ENCODE measurements at regions not wholly inside any gene's neighbourhood (a gene's known extent, or its start where the extent isn't known, plus 50 kb on each side); places are given as distances from the start of the nearest gene placed in this dataset.

- Mint-ChIP-seq H3K27ac (no peak overlapping the region), H3K27me3 (no peaks in the 10 kb centered on the region), H3K4me3 (no peak overlapping the region), H3K9me3 (ENCODE audit: low read depth) (peaks cover 11% of the 10 kb centered on the region), H3K4me1 (ENCODE audit: low read depth) (no peaks in the 10 kb centered on the region), H3K36me3 (no peaks in the 10 kb centered on the region)
These were observed 235.1 kb upstream of the RBFOX1 start for GRCh38 chr16:7097518-7097917.

- H3K36me3 Mint-ChIP-seq: no peaks in the 10 kb centered on the region
- H3K4me3 Mint-ChIP-seq: no peak overlapping the region
- peaks cover 5% of the 10 kb centered on the region for H3K9me3 Mint-ChIP-seq (ENCODE audit: low read depth)
- no peak overlapping the region for H3K27ac Mint-ChIP-seq
- H3K4me1 Mint-ChIP-seq (ENCODE audit: low read depth): no peaks in the 10 kb centered on the region
- H3K27me3 Mint-ChIP-seq: no peaks in the 10 kb centered on the region
These were observed 239.1 kb upstream of the RBFOX1 start for GRCh38 chr16:7093511-7093910.

GRCh38 chr16:7090628-7091115 lies 242.0 kb upstream of the RBFOX1 start:
- Mint-ChIP-seq H3K27ac (no peak overlapping the region), H3K4me1 (ENCODE audit: low read depth) (no peaks in the 10 kb centered on the region), H3K27me3 (no peaks in the 10 kb centered on the region), H3K9me3 (ENCODE audit: low read depth) (no peaks in the 10 kb centered on the region), H3K36me3 (no peaks in the 10 kb centered on the region), H3K4me3 (no peak overlapping the region)

GRCh38 chr16:7089751-7090150 lies 242.9 kb upstream of the RBFOX1 start:
- Mint-ChIP-seq H3K4me1 (ENCODE audit: low read depth) (no peaks in the 10 kb centered on the region), H3K36me3 (no peaks in the 10 kb centered on the region), H3K27me3 (no peaks in the 10 kb centered on the region), H3K27ac (no peak overlapping the region), H3K4me3 (no peak overlapping the region), H3K9me3 (ENCODE audit: low read depth) (no peaks in the 10 kb centered on the region)

- no peaks in the 10 kb centered on the region for H3K36me3 Mint-ChIP-seq
These were observed 243.9 kb upstream of the RBFOX1 start for GRCh38 chr16:7088711-7089110.

GRCh38 chr16:7086822-7087616 lies 245.6 kb upstream of the RBFOX1 start:
- Mint-ChIP-seq H3K9me3 (ENCODE audit: low read depth) (no peaks in the 10 kb centered on the region), H3K36me3 (no peaks in the 10 kb centered on the region), H3K4me1 (ENCODE audit: low read depth) (no peaks in the 10 kb centered on the region), H3K4me3 (no peak overlapping the region), H3K27me3 (no peaks in the 10 kb centered on the region), H3K27ac (no peak overlapping the region)

More at GRCh38 chr16:7088711-7089110, 243.9 kb upstream of the RBFOX1 start:
- Mint-ChIP-seq H3K27ac (no peak overlapping the region), H3K4me3 (no peak overlapping the region), H3K9me3 (ENCODE audit: low read depth) (no peaks in the 10 kb centered on the region), H3K4me1 (ENCODE audit: low read depth) (no peaks in the 10 kb centered on the region), H3K27me3 (no peaks in the 10 kb centered on the region)

GRCh38 chr16:7085776-7086175 lies 246.9 kb upstream of the RBFOX1 start:
- H3K36me3 Mint-ChIP-seq: no peaks in the 10 kb centered on the region
- peaks cover under 1% of the 10 kb centered on the region for H3K9me3 Mint-ChIP-seq (ENCODE audit: low read depth)
- no peaks in the 10 kb centered on the region for H3K4me1 Mint-ChIP-seq (ENCODE audit: low read depth)
- H3K27ac Mint-ChIP-seq: no peak overlapping the region
- no peak overlapping the region for H3K4me3 Mint-ChIP-seq
- H3K27me3 Mint-ChIP-seq: no peaks in the 10 kb centered on the region

GRCh38 chr16:7083096-7083495 lies 249.5 kb upstream of the RBFOX1 start:
- Mint-ChIP-seq H3K27me3 (no peaks in the 10 kb centered on the region), H3K4me3 (no peak overlapping the region), H3K27ac (no peak overlapping the region), H3K4me1 (ENCODE audit: low read depth) (no peaks in the 10 kb centered on the region), H3K9me3 (ENCODE audit: low read depth) (peaks cover 12% of the 10 kb centered on the region), H3K36me3 (no peaks in the 10 kb centered on the region)

- H3K27ac Mint-ChIP-seq: no peak overlapping the region
- no peaks in the 10 kb centered on the region for H3K27me3 Mint-ChIP-seq
- no peaks in the 10 kb centered on the region for H3K4me1 Mint-ChIP-seq (ENCODE audit: low read depth)
- no peak overlapping the region for H3K4me3 Mint-ChIP-seq
- H3K9me3 Mint-ChIP-seq (ENCODE audit: low read depth): peaks cover 19% of the 10 kb centered on the region
- H3K36me3 Mint-ChIP-seq: no peaks in the 10 kb centered on the region
These were observed 255.0 kb upstream of the RBFOX1 start for GRCh38 chr16:7077636-7078035.

- Mint-ChIP-seq H3K4me1 (ENCODE audit: low read depth) (no peaks in the 10 kb centered on the region), H3K27me3 (no peaks in the 10 kb centered on the region), H3K27ac (no peak overlapping the region), H3K36me3 (no peaks in the 10 kb centered on the region), H3K9me3 (ENCODE audit: low read depth) (peaks cover 16% of the 10 kb centered on the region), H3K4me3 (no peak overlapping the region)
These were observed 257.9 kb upstream of the RBFOX1 start for GRCh38 chr16:7074715-7075114.

- Mint-ChIP-seq H3K4me1 (ENCODE audit: low read depth) (no peaks in the 10 kb centered on the region), H3K4me3 (no peak overlapping the region), H3K27me3 (no peaks in the 10 kb centered on the region), H3K36me3 (no peaks in the 10 kb centered on the region), H3K27ac (no peak overlapping the region), H3K9me3 (ENCODE audit: low read depth) (peaks cover 17% of the 10 kb centered on the region)
These were observed 275.2 kb upstream of the RBFOX1 start for GRCh38 chr16:7057458-7057857.

GRCh38 chr16:7055443-7055842 lies 277.2 kb upstream of the RBFOX1 start:
- H3K4me3 Mint-ChIP-seq: no peak overlapping the region
- no peaks in the 10 kb centered on the region for H3K36me3 Mint-ChIP-seq
- H3K4me1 Mint-ChIP-seq (ENCODE audit: low read depth): no peaks in the 10 kb centered on the region
- no peaks in the 10 kb centered on the region for H3K27me3 Mint-ChIP-seq
- no peak overlapping the region for H3K27ac Mint-ChIP-seq
- H3K9me3 Mint-ChIP-seq (ENCODE audit: low read depth): peaks cover 20% of the 10 kb centered on the region

GRCh38 chr16:7051591-7052349 lies 280.9 kb upstream of the RBFOX1 start:
- Mint-ChIP-seq H3K9me3 (ENCODE audit: low read depth) (peaks cover 20% of the 10 kb centered on the region), H3K36me3 (no peaks in the 10 kb centered on the region), H3K4me3 (no peak overlapping the region), H3K27ac (no peak overlapping the region), H3K4me1 (ENCODE audit: low read depth) (no peaks in the 10 kb centered on the region), H3K27me3 (no peaks in the 10 kb centered on the region)

GRCh38 chr16:7044331-7044730 lies 288.3 kb upstream of the RBFOX1 start:
- Mint-ChIP-seq H3K27me3 (no peaks in the 10 kb centered on the region), H3K4me3 (no peak overlapping the region), H3K27ac (no peak overlapping the region), H3K36me3 (no peaks in the 10 kb centered on the region), H3K4me1 (ENCODE audit: low read depth) (no peaks in the 10 kb centered on the region), H3K9me3 (ENCODE audit: low read depth) (peaks cover 16% of the 10 kb centered on the region)

GRCh38 chr16:7038475-7038874 lies 294.2 kb upstream of the RBFOX1 start:
- Mint-ChIP-seq H3K4me3 (no peak overlapping the region), H3K27me3 (no peaks in the 10 kb centered on the region), H3K9me3 (ENCODE audit: low read depth) (peaks cover 5% of the 10 kb centered on the region), H3K4me1 (ENCODE audit: low read depth) (no peaks in the 10 kb centered on the region), H3K27ac (no peak overlapping the region), H3K36me3 (no peaks in the 10 kb centered on the region)
